NCI-H2171 (cell line): ENCODE measurements at regions not wholly inside any gene's neighbourhood (a gene's known extent, or its start where the extent isn't known, plus 50 kb on each side); places are given as distances from the start of the nearest gene placed in this dataset.
"Not testable (repeated sequence)": the region's sequence is repeated elsewhere in the genome, so short reads cannot be mapped to it uniquely, and the experiment has no call there.

Experiments
- DNase-seq: peaks from one replicate; lab custom pipeline; 2025; lab: John Stamatoyannopoulos, UW

DNA sequence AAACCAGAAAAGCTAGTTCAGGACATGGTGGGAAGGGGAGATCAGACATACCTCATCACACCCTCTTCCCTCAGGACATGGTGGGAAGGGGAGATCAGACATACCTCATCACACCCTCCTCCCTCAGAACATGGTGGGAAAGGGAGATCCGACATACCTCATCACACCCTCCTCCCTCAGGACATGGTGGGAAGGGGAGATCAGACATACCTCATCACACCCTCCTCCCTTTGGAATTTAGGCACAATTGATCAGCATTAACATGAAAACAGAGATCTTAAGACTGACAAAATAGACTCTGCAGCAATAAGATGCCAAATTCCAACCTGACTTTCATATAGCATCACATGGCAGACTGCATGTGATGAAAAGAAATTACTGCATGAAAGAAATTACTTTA is 412.7 kb upstream of the ZNF717 start:
- DNase-seq: no peak

DNA sequence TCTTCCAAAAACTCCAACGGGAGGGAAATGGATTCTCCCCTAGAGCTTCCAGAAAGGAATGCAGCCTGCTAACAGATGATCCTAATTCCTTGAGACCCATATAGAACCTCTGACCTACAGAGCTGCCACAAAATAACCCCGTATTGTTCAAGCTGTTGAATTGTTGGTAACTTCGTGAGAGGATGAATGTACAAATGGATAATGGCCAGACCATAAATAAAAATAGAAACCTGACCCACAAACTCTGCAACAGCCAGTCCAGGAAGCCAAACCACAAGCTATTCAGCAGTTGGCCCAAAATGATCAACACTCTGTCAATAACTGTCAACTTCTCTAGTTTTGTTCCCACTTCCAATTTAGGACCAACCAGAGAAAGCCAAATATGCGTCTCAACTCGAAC is 414.0 kb upstream of the ZNF717 start:
- DNase-seq: no peak

DNA sequence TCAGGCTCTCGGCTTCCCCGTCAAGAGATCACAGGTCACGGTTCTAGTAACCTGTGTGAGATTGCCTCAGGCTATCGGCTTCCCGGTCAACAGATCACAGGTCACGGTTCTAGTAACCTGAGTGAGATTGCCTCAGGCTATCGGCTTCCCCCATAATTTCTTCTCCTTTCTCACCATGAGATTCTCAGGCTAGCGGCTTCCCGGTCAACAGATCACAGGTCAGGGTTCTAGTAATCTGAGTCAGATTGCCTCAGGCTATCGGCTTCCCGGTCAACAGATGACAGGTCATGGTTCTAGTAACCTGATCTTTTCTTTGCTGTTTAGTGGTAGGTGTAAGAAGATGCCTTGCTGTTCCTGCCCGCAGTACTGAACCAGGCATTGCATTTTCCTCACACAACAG is 418.2 kb upstream of the ZNF717 start:
- no peak for DNase-seq

DNA sequence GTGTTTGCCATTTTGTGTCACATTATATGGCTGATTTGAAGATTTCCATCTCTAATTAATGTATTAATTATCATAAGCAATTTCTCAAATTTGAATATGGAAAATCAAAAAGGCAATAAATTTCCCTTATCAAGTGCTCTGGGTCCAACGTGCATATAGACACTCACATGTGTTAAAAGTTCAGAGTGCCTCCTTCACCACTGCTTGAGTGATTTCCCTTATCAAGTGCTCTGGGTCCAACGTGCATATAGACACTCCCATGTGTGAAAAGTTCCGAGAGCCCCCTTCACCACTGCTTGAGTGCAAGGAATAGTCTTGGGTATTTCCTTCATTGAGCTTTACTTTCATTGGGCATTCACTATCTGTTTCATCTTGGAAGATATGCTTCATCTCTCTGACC is 421.0 kb upstream of the ZNF717 start:
- DNase-seq: no peak

DNA sequence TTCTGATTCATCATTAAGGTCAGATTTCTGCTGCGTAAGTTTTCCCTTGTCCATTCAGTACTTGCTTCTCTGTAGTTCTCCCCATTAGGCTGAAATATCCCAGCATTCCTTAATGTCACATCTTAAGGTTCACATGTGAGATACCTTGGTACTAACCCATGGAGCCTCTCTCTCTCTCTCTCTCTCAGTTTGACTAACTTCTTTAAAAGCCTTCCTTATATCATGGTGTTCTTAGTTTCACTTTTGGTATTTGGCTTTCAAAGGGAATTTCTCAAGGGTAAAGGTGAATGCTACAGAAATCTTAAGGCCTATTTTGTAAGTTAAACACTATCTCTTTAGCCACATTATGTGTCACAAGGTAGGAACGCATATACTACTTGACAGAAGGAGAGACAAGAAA is 427.3 kb upstream of the ZNF717 start:
- DNase-seq: no peak

DNA sequence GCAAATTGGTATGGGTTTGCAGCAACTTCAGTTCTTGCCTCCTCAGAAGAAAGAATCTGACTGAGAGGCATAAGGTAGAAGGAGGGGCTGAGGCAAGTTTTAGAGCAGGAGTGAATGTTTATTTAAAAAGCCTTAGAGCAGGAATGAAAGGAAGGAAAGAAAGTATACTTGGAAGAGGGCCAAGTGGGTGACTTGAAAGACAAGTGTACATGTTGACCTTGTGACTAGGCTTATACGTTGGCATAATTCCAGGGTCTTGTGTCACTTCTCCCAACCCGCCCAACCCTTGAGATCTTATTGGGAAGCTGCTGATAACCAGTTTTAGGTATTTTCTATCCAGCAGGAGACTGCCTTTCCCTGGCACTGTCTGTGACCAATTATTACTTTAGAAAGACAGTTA is 436.9 kb upstream of the ZNF717 start:
- DNase-seq: no peak

DNA sequence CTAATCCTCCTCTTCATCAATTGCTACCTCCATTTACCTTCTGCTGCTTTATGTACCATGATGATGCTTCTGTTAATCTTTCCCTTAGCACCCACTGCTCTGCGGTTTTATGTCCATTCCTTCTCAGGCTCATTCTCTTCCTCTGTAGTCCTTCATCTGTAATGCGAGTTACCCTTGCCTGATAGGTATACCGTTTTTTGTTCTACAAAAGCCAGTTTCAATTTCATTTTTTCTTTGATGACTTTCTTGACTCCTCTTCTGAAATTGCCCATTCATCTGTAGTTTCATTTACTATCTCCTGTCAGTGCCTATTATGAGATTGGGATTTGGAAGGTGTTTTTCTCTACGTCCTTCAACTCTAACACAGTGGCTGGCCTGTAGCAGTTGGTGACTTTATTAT is 445.9 kb upstream of the ZNF717 start:
- DNase-seq: no peak

DNA sequence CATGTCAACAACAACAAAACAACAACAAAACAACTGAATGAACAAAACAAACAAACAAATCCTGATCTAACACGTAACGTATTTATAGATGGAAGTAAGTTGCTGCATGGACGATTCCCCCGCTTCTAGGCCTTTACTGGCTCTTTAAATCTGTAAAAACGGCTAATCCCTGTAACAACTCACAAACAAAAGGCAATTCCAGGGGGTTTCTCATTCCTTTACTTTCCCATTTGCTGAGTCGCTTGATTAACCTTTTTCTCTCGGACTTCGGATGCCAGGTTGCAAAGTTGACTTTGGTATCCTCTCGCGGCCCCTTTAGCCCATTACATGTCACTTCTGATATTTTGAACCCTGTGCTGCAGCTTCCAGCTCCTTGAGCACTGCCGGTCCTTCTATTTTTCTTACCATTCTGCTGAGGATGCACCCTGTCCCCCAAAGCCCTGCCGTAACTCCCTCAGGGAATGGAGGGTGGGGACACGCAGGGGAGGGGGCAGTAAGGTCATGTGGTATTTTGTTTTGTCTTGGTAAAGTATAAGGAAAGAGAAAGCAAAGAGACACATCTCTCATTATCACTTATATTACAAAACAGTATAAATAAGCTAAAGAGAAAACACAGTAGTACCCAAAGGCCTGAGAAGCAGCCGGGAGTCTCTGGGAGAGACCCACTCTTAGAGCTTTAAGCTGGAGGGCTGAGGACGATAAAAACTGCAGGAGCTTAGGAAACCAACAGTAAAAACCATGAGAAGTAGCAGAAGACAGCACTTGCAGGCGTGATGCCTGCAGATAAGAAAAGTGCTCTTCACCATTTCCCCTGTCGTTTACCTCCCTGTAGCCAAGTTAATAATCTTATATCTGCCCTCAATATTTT is 457.8 kb upstream of the ZNF717 start:
- no peak for DNase-seq

DNA sequence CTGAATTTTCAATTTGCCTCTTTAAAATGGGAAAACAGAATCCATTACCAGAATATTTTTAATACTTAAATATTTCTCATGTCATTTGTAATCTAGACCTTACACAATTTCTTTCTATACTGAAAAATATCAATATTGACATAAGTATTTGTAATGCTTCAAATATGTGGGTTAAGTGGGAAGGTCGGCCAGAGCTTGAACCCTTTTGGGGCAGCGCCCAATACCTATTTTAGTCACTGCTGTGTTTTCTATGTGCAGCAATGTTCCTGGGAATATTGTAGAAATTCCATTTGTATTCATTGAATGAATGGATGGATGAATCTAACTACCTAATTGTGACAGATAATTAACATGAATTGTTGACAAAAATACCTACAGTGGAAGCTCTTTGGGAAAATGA is 459.7 kb upstream of the ZNF717 start:
- DNase-seq: no peak

DNA sequence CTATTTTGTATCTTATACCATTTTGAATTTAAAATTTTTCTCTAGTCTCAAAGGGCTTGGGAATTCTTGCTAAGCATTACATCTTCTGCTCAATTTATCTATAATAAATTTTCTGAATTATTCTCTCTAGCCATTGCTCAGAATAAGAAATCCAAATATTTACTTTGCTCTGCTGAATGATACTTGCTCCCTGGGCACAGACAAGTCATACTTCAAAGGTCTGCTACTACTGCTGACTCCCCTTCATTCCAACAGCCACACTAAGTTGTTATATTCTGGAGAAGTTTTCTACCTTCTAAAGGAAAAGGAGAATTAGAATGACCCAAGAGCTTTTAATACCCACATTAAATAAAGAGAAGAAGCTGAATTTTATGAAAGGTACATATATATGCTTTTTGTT is 460.3 kb upstream of the ZNF717 start:
- DNase-seq: no peak

DNA sequence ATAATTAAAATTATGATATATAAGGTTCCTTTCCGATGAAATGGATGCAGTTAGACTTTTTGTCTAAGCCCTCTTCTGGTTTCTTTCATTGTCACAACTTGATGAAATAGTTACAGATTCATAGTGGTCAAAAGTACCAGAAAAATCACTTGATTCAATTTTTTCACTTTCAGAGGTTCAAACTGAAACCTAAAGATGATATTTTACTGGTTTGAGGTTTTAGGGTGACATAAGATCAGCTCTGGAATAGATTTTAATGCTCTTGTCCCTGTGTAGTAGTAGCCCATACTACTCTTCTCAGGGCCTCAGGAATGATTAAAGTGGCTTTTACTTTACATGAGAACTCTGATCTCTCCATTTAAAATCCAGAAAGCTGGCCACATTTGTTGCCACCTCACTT is 479.1 kb upstream of the ZNF717 start:
- no peak for DNase-seq

DNA sequence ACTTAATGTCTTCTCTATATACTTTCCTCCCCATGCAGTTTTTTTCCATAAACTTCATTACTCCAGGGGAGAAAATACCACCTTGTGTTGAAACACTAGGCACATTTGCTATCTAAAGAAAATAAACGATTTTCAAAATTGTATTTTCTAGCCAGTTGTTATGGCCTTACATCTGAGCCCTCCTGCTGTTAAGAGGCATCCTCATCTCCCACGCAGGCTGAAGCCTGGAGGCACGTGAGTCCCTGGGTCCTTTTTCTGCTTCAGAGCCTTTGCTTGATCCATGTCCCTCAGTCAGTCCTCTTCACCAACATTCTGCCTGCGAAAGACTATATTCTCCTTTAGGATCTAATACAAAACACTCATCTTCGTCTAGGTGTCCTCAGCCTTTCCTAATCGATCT is 479.6 kb upstream of the ZNF717 start:
- no peak for DNase-seq

DNA sequence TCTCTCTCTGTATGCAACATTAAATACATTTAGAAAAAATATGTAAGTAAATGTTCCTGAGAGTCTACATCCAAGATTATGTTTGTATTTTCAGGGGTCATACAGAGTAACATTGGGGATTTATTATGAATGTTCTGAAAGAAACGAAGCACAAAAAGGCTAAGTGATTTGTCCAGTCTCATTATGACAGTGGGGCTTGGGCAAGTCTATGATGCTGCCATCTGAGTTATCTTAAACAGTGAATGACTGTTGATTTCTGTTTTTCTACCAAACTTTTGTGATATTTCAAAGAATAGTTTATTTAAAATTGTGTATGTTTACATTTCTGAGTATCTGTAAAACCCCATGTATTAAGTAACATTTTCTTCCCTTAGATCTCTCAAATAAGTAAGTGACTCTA is 481.2 kb upstream of the ZNF717 start:
- no peak for DNase-seq

DNA sequence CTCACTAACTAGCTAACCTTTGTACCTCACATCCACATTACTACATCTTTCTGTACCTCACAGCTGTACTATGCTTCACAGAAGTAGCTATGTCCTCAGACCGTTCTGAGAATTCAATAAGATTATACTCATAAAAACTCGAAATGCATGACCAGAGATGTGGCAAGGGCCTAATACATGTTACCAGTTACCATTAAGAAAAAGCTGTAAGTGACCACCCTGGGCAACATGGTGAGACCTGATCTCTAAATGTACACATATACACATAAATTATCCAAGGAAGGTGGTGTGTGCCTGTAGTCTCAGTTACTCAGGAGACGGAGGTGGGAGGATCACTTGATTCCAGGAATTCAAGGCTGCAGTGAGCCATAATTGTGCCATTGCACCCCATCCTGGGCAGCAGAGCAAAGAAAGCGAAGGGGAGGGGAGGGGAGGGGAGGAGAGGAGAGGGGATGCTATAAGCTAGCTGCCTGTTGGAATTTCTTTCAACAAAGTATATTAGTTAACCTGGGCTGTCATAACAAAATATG is 482.6 kb upstream of the ZNF717 start:
- no peak for DNase-seq

DNA sequence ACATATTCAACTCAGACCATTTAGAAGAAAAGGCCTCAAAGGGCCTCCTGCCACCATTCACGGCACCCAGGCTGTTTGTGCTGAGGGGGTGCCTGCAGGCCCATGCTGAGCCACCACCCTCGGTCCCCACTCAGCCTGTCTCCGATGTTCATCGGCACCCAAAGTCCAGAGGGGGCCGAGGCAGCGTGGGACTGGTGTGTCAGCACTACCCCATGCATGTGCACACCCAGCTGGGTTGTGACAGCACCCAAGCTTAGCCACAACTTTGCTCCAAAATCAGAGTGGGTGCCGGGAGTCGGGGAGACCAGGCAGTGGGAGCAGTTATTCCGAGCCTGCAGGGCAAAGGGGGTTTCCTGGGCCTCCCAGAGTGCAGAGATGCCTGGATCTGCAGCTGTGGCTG is 508.5 kb upstream of the ZNF717 start:
- no peak for DNase-seq

DNA sequence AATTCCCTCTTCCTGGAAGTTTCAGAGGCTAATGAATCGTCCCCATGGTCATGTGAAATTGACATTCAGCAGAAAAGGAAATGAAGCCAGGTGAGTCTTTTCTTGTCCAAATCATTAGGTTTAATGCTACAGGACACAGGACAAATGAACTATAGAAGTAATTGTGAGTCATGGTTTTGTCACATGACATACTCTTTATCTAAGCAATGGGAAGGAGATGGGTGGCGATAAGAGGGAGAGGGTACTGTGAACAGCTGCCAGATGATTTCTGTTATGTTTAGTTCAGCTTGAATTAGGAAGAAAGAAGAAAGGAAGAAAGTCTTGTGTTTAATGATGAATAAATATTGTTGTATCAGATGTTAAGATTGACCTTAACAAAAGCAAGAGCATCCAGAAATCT is 515.4 kb upstream of the ZNF717 start:
- DNase-seq: no peak

DNA sequence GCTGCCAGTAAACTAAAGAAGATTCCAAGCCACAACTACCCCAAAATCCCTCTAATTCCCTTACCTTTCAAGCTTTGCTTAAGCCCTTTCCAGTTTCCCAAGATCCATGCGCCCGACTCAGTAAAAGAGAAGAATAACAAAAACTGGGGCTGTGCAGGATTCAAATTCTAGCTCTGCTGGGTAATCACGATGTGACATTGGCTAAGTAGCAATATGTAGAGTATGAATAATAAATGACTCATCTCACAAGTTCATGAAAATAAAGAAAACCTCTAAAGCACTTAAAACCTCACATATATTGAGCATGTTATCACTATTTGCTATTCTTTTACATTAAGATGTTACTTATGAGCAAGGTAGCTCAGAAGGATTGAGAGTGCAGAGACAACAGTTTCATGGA is 522.2 kb upstream of the ZNF717 start:
- DNase-seq: no peak

DNA sequence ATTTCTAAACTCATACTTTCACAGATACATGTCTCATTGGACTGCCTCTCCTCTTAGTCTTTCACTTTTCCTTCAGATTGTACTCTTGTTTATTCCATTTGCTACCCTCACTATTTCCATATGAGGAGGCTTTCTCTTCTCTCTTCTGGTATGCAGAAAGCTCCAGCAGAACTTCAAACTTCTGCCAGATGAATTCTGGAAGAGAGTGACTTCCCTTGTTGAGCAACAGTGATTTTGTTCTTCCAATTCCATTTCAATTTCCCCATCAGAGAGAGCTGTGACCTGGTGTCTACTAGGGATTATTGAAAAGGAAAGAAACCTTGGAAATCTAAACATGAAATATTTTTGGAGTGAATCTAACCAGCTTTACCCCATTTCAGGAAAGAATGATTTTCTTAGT is 523.2 kb upstream of the ZNF717 start:
- DNase-seq: no peak

DNA sequence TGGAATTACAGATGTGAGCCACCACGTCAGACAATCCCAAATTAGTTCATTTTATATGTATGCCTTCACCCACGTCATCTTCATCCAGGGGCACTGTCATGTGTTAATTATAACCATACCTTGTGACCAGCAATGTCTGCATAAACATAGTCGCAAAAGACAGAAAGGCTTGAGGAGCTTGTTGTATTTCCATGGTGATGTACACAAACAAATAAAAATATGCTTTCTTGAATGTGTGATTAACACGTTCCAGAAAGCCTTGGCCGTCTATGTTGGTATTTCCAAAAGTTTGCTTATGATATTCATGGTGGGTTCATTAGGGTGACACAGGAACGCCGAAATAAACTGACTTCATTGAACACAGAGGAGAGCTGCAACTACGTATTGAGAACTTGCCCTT is 524.7 kb upstream of the ZNF717 start:
- DNase-seq: no peak

DNA sequence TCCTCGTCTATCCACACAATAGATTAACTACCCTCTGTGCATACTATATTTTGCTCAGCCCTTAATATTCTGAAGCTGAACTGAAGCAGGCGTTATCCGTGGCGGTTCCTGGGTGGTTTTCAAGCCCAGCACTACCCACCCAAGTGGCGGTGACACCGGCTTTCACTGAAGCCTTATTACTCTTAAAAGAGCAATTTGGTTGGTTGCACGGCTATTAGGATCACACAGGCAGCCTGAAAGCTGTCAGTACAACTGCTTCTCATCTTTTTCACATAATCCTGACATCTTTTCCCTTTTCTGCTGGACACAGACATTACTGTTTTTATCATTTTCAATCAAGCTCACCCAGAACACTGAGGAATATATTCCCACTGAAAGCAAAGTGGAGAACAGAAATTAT is 525.3 kb upstream of the ZNF717 start:
- DNase-seq: no peak

DNA sequence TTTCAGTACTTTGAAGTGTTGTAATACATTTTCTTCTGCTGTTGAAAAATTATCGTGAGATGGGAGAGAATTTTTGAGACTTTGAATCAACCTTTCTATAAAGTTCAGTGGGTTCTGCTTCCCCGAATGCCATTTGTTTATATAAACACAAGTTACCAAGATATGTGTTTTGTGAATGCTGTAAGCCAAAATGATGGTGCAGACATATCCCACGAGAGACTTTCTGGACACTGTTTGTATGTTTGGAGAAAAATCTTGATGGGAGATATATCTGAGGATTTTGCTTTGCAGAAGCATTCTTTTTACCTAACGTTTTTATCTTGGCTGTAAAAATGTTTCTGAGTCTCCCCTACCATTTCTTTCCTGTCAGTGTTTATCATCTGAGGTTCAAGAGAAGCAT is 526.6 kb upstream of the ZNF717 start:
- no peak for DNase-seq

DNA sequence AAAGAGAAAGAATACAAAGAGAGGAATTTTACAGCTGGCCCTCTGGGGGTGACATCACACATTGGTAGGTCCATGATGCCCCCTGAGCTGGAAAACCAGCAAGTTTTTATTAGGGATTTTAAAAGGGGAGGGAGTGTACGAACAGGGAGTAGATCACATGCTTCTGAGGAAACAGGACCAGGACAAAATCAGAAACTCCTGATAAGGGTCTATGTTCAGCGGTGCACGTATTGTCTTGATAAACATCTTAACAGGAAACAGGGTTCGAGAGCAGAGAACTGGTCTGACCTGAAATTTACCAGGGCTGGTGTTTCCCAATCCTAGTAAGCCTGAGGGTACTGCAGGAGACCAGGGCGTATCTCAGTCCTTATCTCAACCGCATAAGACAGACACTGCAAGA is 530.6 kb upstream of the ZNF717 start:
- DNase-seq: not testable (repeated sequence)

DNA sequence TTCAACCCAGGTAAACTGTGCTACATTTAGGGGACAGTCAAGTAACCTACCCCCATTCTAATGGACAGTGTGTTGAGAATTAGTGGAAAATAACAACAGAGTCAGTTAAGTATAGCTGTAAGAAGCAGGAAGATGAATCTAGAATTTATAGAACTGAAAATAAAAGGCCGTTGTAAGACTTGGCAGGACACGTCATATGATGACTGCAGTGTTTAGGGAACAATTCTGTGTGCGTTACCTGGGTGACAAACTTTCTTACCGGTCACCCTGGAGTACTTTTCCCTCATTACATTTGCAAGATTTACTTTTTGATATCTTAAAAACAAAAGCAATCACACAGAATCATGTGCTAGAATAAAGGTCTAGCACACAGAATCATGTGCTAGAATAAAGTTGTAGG is 536.3 kb upstream of the ZNF717 start:
- no peak for DNase-seq

DNA sequence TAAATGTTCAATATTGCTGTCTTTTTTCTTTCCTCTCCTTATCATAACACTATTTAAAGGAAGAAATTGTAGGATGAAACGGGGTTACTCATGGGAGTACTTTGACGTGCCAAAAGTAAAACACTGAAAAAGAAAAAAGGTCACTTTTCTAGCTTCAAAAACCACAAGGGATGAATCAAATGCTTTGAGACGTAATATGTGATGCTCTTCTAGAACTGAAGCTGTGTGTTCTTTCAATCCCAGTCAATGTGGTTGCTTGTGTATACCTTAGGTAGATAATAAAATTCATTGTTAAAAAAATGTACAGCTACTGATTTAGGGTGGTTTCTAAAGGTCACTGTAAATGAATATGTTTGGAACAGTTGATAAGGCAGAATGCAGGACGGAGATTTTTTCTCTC is 538.8 kb upstream of the ZNF717 start:
- DNase-seq: no peak
